ENCODE measurements at regions not wholly inside any gene's neighbourhood (a gene's known extent, or its start where the extent isn't known, plus 50 kb on each side); places are given as distances from the start of the nearest gene placed in this dataset.
A peak's percentile ranks its signal among the peaks of the same experiment; 100 is the strongest.

DNA sequence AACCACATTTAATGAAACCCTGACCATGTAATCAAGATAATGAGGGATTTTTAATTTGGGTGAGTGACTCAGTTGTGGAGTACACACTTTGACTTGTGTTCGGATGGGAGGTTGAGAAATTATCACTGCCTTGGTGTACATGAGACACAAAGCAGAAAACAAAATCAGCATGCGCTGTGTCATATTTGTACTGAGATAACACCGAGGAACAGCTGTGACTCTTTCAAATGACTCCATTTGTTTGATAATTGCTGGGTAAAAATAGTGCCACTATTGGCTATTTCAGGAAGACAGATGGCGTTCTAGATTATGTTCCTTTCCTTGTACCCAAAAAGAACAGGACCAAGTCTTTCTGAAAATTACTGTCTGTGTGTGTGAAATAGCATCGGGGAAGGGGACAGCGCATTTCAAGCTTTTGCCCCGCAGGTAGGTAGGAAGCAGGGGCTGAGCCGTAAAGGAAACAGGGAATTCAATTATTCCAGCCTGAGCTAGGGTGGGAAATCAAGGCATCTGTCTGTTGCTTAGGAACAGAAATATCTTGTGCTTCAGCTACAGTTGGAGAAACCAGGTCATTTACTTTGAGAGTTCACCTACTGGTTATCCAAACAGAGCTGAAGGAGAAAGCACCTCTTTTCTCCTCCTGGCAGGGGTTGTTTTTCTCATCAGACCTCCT is 114.3 kb downstream of the SNAPC1 start:
- ATAC-seq (no peak), DNase-seq (no peak)
- Mint-ChIP-seq H3K4me3 (no peak overlapping the region), H3K27ac (no peak overlapping the region), H3K9me3 (ENCODE audit: low read depth) (no peaks in the 10 kb centered on the region), H3K36me3 (ENCODE audit: low read depth) (no peaks in the 10 kb centered on the region), H3K27me3 (peaks cover 47% of the 10 kb centered on the region), H3K4me1 (no peaks in the 10 kb centered on the region)
- intact Hi-C loops (cut with DNase I, micrococcal nuclease): no loop called here
- ChIA-PET CTCF (interaction anchor here (0.8 to 2.5 kb wide), 3 partner anchors 8 to 16 kb away, joined by 3 to 9 read pairs (median 7); no protein-coding TSS in a partner anchor), POLR2A (no interaction called here)

DNA sequence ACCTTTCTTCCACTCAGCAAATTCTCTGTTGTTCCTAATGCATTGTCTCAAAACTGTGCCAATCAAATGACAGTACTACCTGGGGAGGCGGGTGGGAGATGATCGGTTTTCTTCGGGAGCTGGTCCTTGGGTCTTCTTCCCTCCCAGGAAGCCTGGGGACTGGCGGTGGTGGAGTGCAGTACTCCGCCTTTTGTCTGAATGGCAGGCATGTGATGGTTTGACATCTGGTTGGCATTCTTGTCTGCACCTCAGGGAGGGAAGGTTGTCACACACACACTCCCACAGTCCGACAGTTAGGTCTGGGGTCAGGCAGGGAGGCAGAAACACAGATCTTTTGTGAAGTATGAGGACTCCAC is 114.8 kb downstream of the SNAPC1 start:
- Mint-ChIP-seq H3K4me3 (no peak overlapping the region), H3K9me3 (ENCODE audit: low read depth) (no peaks in the 10 kb centered on the region), H3K27ac (no peak overlapping the region), H3K27me3 (peaks cover 52% of the 10 kb centered on the region), H3K4me1 (no peaks in the 10 kb centered on the region), H3K36me3 (ENCODE audit: low read depth) (no peaks in the 10 kb centered on the region)
- ATAC-seq (no peak), DNase-seq (no peak)
- intact Hi-C loops (cut with DNase I, micrococcal nuclease): no loop called here
- CTCF ChIA-PET: interaction anchor here (0.8 to 2.5 kb wide), 3 partner anchors 8 to 17 kb away, joined by 3 to 9 read pairs (median 7); no protein-coding TSS in a partner anchor
- POLR2A ChIA-PET: no interaction called here

DNA sequence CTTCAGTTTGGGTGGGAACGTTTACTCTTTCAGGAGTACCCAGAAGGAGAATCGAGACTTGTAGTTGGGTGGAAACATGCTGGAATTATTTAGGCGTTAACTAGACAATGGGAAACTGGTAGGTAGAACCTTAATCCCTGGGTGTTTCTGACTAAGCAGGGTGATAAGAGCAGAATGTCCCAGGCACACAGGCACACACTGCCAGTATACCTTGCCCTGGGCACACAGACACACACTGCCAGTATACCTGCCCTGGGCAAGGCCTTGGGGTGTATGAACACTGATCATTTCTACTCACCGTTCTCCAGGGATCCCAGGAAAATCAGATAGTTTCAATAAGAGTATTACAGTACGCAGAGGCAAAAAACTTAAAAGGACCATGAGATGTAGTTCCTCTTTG is 115.5 kb downstream of the SNAPC1 start:
- ATAC-seq (no peak), DNase-seq (no peak)
- Mint-ChIP-seq H3K36me3 (ENCODE audit: low read depth) (no peaks in the 10 kb centered on the region), H3K9me3 (ENCODE audit: low read depth) (no peaks in the 10 kb centered on the region), H3K27me3 (peaks cover 56% of the 10 kb centered on the region), H3K4me1 (no peaks in the 10 kb centered on the region), H3K4me3 (no peak overlapping the region), H3K27ac (no peak overlapping the region)
- intact Hi-C loops (cut with DNase I, micrococcal nuclease): no loop called here
- CTCF ChIA-PET: interaction anchor here (1.9 to 2.5 kb wide), 2 partner anchors 12 to 18 kb away, joined by 7 to 9 read pairs; no protein-coding TSS in a partner anchor
- POLR2A ChIA-PET: no interaction called here

DNA sequence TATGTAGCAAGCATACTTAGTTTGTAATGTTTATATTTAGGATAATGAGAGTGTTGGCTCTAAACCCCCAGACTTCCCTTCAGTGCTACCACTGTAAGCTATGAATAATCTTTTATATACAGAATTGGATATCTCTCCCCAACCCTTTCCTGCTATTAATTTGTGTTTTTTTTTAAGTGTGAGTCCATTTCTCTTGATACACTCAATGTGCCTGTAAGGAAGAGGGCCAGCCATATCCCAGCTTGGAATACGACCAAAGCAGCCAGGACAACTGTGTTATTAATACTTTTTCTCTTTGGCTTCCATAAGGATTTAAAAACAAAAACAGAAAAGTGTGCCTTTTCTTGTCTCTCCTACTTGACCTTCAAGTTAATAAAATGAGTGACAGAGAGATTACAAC is 116.7 kb downstream of the SNAPC1 start:
- Mint-ChIP-seq H3K9me3 (ENCODE audit: low read depth) (no peaks in the 10 kb centered on the region), H3K4me1 (no peaks in the 10 kb centered on the region), H3K36me3 (ENCODE audit: low read depth) (no peaks in the 10 kb centered on the region), H3K27ac (no peak overlapping the region), H3K27me3 (peaks cover 48% of the 10 kb centered on the region), H3K4me3 (no peak overlapping the region)
- DNase-seq (no peak), ATAC-seq (no peak)
- intact Hi-C loops (cut with DNase I, micrococcal nuclease): no loop called here
- POLR2A ChIA-PET: no interaction called here
- CTCF ChIA-PET: interaction anchor here (1.7 kb wide), 1 partner anchor 15 kb away, joined by 5 read pairs; no protein-coding TSS in a partner anchor

DNA sequence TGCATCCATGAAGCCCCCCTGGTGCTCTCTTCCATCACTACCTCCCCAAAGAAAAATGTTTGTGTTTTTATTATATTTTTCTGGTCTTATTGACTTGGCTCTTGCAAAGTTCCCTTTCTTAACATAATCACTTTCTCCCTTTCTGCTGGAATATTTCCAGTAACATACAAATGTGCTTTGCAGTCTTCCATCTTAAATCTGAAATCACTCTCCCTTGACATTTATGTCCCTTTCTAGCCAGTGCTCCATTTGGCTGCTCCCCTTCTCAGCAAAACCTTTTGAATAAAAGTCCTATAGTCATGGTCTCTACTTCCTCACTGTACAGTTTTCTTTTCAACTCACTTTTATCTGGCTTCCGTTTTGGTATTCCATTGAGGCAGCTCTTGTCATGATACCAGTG is 118.8 kb downstream of the SNAPC1 start:
- Mint-ChIP-seq H3K4me3 (no peak overlapping the region), H3K27ac (no peak overlapping the region), H3K4me1 (no peaks in the 10 kb centered on the region), H3K36me3 (ENCODE audit: low read depth) (no peaks in the 10 kb centered on the region), H3K9me3 (ENCODE audit: low read depth) (no peaks in the 10 kb centered on the region), H3K27me3 (peaks cover 41% of the 10 kb centered on the region)
- intact Hi-C loops (cut with DNase I, micrococcal nuclease): no loop called here
- CTCF ChIA-PET: no interaction called here
- ATAC-seq: no peak
- POLR2A ChIA-PET: no interaction called here
- DNase-seq: no peak

DNA sequence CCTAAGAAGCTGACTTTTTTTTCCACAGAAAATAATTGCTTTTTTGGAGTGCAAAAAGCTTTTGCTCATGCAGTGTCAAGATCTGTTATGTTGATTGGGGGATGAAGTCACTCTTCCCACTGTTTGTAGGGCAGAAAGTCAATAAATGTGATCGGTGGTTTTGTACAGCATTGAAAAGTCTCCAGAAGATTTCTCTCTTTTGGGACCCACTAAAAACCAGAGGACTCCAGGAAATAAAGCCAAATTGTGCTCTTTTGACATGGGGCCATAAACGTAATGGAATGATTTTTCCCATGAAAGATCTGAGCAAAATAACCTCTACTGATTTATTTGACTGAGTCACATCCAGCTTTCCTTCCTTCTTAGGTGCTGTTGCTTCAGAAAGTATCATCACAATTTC is 122.5 kb downstream of the SNAPC1 start:
- Mint-ChIP-seq H3K27me3 (peaks cover 22% of the 10 kb centered on the region), H3K27ac (no peak overlapping the region), H3K36me3 (ENCODE audit: low read depth) (no peaks in the 10 kb centered on the region), H3K4me3 (no peak overlapping the region), H3K9me3 (ENCODE audit: low read depth) (no peaks in the 10 kb centered on the region), H3K4me1 (peaks cover 4% of the 10 kb centered on the region)
- DNase-seq (no peak), ATAC-seq (no peak)
- ChIA-PET CTCF (interaction anchor here (0.6 to 1.3 kb wide), 4 partner anchors 8 to 600 kb away, joined by 3 to 5 read pairs (median 4); no protein-coding TSS in a partner anchor), POLR2A (no interaction called here)
- intact Hi-C loops (cut with DNase I, micrococcal nuclease): loop anchor here in 1 of 2 experiments (1.0 kb wide), 1 partner anchor 14 kb away; no protein-coding TSS in a partner anchor

DNA sequence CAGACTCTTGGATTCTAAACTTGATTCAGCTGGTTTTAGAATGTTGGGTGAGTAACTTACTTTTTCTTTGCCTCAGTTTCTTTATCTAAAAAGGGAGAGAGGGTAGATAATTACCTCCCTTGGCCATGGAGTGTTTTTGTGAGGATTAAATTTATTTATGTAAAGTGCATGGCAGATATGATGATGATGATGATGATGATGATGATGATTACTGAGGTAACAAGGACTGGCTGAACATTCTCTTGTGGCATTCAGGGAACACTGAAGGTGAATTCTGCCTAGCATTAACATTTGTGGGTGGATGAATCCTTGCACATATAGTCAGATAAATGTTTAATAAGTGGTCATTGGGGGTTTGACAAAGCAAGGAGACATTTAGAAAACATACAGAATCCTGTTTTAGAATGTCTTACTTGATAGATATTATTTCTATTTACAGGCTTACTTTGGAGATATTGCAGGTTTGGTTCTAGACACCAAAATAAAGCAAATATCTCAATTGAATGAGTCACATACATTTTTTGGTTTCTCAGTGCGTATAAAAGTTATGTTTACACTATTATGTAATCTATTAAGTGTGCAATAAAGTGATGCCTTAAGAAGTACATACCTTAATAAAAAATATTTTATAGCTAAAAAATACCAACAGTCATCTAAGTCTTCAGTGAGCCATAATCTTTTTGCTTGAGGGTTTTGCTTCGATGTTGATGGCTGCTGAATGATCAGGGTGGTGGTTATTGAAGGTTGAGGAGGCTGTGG is 123.2 kb downstream of the SNAPC1 start:
- no peak overlapping the region for H3K4me3 Mint-ChIP-seq
- H3K9me3 Mint-ChIP-seq (ENCODE audit: low read depth): no peaks in the 10 kb centered on the region
- ATAC-seq (no peak), DNase-seq (no peak)
- POLR2A ChIA-PET: no interaction called here
- intact Hi-C loops (cut with DNase I, micrococcal nuclease): no loop called here
- peaks cover 10% of the 10 kb centered on the region for H3K4me1 Mint-ChIP-seq
- H3K27me3 Mint-ChIP-seq: peaks cover 19% of the 10 kb centered on the region
- H3K27ac Mint-ChIP-seq: no peak overlapping the region
- no peaks in the 10 kb centered on the region for H3K36me3 Mint-ChIP-seq (ENCODE audit: low read depth)
- CTCF ChIA-PET: interaction anchor here (0.6 to 1.3 kb wide), 3 partner anchors 9 to 600 kb away, joined by 3 to 5 read pairs (median 4); no protein-coding TSS in a partner anchor

DNA sequence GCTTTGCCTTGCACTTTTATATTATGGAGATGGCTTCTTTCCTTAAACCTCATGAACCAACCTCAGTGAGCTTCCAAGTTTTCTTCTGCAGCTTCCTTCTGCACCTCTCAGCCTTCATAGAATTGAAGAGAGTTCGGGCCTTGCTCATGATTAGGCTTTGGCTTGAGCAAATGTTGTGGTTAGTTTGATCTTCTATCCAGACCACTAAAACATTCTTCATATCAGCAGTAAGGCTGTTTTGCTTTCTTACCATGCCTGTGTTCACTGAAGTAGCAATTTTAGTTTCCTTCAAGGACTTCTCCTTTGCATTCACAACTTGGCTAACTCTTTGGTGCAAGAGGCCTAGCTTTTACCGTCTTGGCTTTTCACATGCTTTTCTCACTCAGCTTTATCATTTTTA is 125.4 kb downstream of the SNAPC1 start:
- Mint-ChIP-seq H3K36me3 (ENCODE audit: low read depth) (no peaks in the 10 kb centered on the region), H3K27ac (no peak overlapping the region), H3K4me1 (peaks cover 17% of the 10 kb centered on the region), H3K27me3 (peaks cover 5% of the 10 kb centered on the region), H3K9me3 (ENCODE audit: low read depth) (no peaks in the 10 kb centered on the region), H3K4me3 (no peak overlapping the region)
- intact Hi-C loops (cut with DNase I, micrococcal nuclease): no loop called here
- CTCF ChIA-PET: interaction anchor here (0.9 to 5.3 kb wide), 5 partner anchors 10 to 417 kb away, joined by 3 to 32 read pairs (median 3); no protein-coding TSS in a partner anchor
- POLR2A ChIA-PET: no interaction called here
- DNase-seq: no peak
- no peak for ATAC-seq

DNA sequence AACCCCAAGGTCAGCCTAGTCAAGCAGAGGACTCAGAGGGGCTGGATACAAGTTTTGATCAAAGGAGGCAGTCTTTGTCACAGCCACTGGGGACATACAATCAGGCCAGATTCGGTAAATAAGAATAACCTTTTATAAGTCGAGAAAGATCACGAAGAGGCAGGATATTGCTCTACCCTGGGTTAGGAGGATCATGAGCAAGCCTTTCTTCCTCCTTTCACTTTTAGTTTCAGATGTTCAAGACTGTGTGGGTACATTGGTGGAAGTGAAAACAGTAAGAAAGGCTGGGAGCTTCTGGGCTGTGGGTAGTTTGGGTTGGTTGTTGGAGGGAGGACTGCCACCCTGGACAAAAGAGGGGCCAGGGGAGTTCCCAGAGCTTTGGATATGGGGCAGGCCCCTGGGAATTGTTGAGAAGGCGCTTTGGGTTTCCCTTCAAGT is 127.7 kb downstream of the SNAPC1 start:
- peak overlapping the region; percentile 75 for H3K27ac Mint-ChIP-seq
- H3K9me3 Mint-ChIP-seq (ENCODE audit: low read depth): no peaks in the 10 kb centered on the region
- intact Hi-C loops (cut with DNase I, micrococcal nuclease): loop anchor here (5.0 to 10.0 kb wide), 2 partner anchors 112 to 1385 kb away; no protein-coding TSS in a partner anchor
- CTCF ChIA-PET: interaction anchor here (0.8 to 5.3 kb wide), 13 partner anchors 13 to 271 kb away, joined by 3 to 32 read pairs (median 4); no protein-coding TSS in a partner anchor
- peaks cover 5% of the 10 kb centered on the region for H3K27me3 Mint-ChIP-seq
- peaks cover 17% of the 10 kb centered on the region for H3K4me1 Mint-ChIP-seq
- POLR2A ChIA-PET: no interaction called here
- no peaks in the 10 kb centered on the region for H3K36me3 Mint-ChIP-seq (ENCODE audit: low read depth)
- ATAC-seq: peak; percentile 99
- peak; percentile 49 for DNase-seq
- H3K4me3 Mint-ChIP-seq: peak overlapping the region; percentile 22

DNA sequence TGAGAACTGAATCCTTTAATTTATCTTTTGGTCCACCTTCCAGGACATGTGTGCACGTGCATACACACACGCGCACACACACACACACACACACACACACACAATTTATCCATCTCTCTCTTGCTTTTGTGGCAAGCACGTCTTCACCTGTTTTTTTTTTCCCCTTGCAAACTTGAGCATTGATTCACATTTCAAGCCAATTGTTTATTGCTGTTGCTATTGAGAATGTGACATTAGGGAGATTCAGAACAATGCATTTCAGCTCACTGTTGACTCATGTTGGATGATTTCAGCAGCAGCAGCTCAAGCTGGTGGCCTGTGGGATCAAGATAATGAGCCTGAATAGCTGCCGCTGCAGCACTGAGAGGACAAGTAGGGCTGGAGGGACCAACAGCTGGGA is 128.9 kb downstream of the SNAPC1 start:
- H3K4me1 Mint-ChIP-seq: peaks cover 17% of the 10 kb centered on the region
- no peak overlapping the region for H3K4me3 Mint-ChIP-seq
- no peaks in the 10 kb centered on the region for H3K36me3 Mint-ChIP-seq (ENCODE audit: low read depth)
- ATAC-seq: no peak
- H3K27me3 Mint-ChIP-seq: peaks cover 5% of the 10 kb centered on the region
- ChIA-PET CTCF (interaction anchor here (0.7 to 5.3 kb wide), 7 partner anchors 20 to 1751 kb away, joined by 3 to 32 read pairs (median 4); no protein-coding TSS in a partner anchor), POLR2A (no interaction called here)
- H3K27ac Mint-ChIP-seq: no peak overlapping the region
- DNase-seq: no peak
- no peaks in the 10 kb centered on the region for H3K9me3 Mint-ChIP-seq (ENCODE audit: low read depth)
- intact Hi-C loops (cut with DNase I, micrococcal nuclease): loop anchor here (5.0 to 10.0 kb wide), 2 partner anchors 111 to 1384 kb away; no protein-coding TSS in a partner anchor

DNA sequence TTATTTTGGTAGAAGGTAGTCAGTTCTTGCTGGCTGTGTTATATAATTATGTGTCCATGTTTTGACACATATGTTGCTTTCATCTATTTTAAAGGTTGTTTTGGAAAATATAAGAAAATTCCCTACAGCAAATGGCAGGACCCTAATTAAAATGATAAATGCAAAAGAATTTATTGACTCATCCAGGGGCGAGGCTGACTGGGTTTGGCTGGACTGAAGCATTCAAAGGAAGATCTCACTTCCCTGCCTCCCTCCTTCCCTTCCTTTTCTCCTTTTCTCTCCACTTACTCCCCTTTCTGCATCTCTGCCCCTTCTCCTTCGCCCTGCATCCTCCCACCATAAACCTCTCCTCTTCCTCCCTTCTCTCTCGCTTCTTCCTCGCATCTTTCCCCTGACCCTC is 129.6 kb downstream of the SNAPC1 start:
- Mint-ChIP-seq H3K9me3 (ENCODE audit: low read depth) (no peaks in the 10 kb centered on the region), H3K4me1 (peaks cover 17% of the 10 kb centered on the region), H3K36me3 (ENCODE audit: low read depth) (no peaks in the 10 kb centered on the region), H3K4me3 (no peak overlapping the region), H3K27ac (no peak overlapping the region), H3K27me3 (peaks cover 2% of the 10 kb centered on the region)
- DNase-seq (no peak), ATAC-seq (no peak)
- ChIA-PET POLR2A (no interaction called here), CTCF (interaction anchor here (5.3 kb wide), 1 partner anchor 236 kb away, joined by 32 read pairs; no protein-coding TSS in a partner anchor)
- intact Hi-C loops (cut with DNase I, micrococcal nuclease): loop anchor here (5.0 to 10.0 kb wide), 2 partner anchors 110 to 1383 kb away; no protein-coding TSS in a partner anchor
